AG09319 (cell line): ENCODE measurements at regions not wholly inside any gene's neighbourhood (a gene's known extent, or its start where the extent isn't known, plus 50 kb on each side); places are given as distances from the start of the nearest gene placed in this dataset.

Source experiments
- DNase-seq: peaks from one replicate; pipeline ENCODE4 v3.0.0-alpha.2; 2010; ENCODE audit warnings: low read depth; ENCODE audit errors: extremely low read depth
- TF ChIP-seq, protein P1 (sequence below): IDR thresholded peaks from 2 replicates; pipeline ENCODE4 v1.5.1; 2011; ENCODE audit warnings: low read depth, mild to moderate bottlenecking, inconsistent platforms, low read length, moderate library complexity

DNA sequence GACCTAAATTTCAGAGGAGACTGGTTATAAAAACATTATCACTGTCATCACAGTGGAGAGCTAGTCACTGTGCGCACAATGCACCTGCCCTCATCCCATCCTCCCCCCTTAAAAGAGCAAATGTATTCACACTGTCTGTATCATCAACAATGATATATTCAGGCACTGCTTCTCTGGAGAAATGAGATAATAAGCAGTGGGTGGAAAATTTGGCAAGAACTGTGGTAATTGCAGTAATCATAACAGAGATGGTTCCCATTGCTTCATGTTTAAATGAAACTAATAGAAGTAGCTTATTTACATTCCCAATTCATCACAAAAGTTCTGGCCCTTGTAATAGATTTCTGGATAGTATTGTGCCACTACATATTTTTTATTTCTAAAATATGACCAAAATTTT, 867.4 kb upstream of the ADGRL2 start:
- no peak for DNase-seq
- TF ChIP-seq, protein P1, sequence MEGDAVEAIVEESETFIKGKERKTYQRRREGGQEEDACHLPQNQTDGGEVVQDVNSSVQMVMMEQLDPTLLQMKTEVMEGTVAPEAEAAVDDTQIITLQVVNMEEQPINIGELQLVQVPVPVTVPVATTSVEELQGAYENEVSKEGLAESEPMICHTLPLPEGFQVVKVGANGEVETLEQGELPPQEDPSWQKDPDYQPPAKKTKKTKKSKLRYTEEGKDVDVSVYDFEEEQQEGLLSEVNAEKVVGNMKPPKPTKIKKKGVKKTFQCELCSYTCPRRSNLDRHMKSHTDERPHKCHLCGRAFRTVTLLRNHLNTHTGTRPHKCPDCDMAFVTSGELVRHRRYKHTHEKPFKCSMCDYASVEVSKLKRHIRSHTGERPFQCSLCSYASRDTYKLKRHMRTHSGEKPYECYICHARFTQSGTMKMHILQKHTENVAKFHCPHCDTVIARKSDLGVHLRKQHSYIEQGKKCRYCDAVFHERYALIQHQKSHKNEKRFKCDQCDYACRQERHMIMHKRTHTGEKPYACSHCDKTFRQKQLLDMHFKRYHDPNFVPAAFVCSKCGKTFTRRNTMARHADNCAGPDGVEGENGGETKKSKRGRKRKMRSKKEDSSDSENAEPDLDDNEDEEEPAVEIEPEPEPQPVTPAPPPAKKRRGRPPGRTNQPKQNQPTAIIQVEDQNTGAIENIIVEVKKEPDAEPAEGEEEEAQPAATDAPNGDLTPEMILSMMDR, result no peak

DNA sequence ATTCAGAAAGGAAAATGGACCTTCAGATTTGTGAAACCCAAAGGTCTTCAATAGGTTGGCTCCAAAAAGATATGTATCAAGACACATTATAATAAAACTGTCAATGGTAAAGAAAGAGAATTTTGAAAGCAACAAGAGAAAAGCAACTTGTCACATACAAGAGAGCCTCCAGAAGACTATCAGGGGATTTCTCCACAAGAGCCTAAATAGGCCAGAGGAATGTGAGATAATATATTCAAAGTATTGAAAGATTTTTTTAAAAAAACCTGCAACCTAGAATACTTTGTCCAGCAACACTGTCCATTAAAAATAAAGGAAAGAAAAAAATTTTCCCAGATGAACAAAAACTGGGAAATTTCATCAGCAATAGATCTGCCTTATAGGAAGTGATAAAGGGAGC, 869.6 kb upstream of the ADGRL2 start:
- no peak for DNase-seq
- TF ChIP-seq, protein P1, result no peak

DNA sequence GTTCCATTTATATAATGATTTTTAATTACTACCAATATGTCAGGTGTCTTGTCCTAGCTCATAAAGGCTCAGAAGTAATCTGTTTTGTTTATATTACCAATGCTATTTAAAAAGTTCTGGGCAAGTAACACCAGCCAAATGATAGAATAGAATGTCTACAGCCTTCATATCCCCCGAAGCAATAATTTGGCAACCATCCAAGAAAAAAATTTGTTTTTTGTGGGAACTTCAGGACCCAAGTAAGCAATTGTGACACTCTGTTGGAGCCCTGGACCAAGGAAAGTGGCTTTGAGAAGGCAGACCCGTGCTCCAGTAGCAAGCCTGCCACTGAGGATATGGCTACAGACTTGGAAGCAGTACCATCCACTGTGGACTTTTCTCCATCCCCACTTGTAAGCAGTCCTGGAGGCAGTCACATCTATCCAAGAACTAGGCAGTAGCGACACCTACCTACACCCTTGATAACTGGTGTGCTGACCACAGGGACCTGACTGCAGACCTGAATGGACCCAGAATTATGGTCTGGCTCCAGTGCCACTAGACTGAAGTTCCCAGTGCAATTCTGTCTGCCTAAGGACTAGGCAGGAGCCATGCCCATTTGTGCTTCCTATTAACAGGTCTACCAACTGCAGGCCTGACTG, 870.7 kb upstream of the ADGRL2 start:
- DNase-seq, result no peak
- TF ChIP-seq, protein P1, result no peak

DNA sequence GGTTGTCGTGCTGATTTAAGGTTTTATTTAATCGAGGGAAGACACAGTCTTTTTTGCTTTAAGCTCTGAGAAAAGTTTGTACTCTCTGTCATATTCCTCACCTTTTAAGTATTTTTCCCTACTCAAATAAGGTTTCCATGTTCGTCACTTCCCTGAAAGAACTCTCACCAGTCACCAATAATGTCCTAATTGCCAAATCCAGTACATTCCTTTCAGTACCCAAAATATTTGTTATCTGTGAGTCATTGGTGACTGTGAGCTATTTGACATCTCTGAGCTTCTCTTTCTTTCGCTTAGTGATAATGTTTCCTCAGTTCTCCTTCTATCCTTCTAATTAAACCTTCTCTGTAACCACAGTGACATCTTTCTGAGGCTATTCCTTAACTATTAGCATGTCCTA, 874.2 kb upstream of the ADGRL2 start:
- TF ChIP-seq, protein P1, result no peak
- no peak for DNase-seq

DNA sequence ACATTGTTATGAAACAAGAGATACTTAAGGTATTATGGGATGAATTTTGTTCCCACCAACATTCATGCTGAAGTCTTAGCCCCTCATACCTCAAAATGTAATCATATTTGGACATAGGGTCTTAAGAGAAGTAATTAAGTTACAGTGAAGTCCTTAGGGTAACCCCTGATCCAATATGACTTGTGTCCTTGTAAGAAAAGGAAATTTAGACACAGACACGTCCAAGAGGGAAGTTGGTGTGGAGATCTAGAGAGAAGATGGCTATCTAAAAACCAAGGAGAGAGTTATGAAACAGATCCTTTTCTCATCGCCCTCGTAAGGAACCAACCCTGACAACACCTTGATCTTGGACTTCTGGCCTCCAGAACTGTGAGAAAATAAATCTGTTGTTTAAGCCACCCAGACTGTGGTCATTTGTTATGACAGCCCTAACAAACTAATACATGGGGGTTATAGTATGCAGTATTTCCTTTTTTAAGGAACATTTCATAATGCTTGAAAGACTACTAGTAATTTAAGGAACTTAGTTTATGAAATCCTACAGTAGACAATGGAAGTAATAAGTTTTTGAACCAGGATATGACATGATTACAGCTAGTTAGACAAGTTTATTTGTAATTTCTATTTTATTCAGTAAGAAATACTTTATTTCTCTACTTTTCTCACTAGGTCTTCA, 875.5 kb upstream of the ADGRL2 start:
- TF ChIP-seq, protein P1, result no peak
- DNase-seq, result no peak

DNA sequence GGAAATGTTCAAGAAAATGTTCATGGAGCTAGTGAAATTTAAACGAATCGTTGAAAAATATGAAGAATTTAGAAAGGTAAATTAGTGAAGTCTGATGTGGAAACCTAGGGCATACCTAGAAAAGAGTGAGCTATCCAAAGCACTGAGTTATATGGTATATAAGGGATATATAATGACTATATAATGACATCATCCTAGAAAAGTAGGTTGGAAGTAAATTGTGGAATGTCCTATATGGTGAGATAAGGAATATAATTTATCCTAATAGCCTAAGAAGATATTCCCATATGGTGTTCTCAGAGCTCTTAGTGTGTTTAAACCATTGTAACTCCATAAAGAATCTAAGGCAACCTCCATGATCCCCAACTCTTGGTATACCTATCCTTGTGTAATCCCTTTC, 876.4 kb upstream of the ADGRL2 start:
- TF ChIP-seq, protein P1, result no peak
- DNase-seq, result no peak

DNA sequence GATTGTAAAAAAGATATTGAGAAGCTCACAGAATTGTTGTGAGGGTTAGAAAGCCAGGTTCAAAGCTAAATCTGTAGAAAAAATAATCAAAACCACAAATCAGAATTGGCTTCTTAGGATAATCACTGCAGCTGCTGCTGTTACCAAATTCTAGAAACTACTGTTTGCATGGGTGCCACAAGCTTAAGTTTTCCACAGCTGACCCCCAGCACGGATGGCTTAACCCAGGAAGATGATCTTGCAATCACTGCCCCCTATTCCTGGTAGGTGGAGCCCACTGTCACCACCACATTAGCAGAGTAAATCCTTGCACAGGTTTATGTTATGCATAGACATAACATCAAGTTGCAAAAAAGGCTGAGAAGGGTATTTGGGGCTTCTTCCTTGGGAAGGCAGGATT, 877.8 kb upstream of the ADGRL2 start:
- DNase-seq, result no peak
- TF ChIP-seq, protein P1, result no peak
